HCT116 (cell line): ENCODE measurements at regions not wholly inside any gene's neighbourhood (a gene's known extent, or its start where the extent isn't known, plus 50 kb on each side); places are given as distances from the start of the nearest gene placed in this dataset.

ENCODE experiments used
- ATAC-seq: fragments of 200-7000 bp; cut with Tn5 transposase; 2 replicates; pipeline ENCODE4 v1.9.1; 2020; ENCODE audit warnings: mild to moderate bottlenecking, moderate library complexity
- BruUV-seq: library from RNA; stranded (reverse); fragments of 400-500 nt; replicated peaks from 2 replicates; lab custom pipeline; 2021; lab: Mats Ljungman, UMichigan
- CTCF ChIA-PET: fragments of 300-600 bp; sonication (Branson Sonifier 250); formaldehyde crosslinking; loops from one replicate; lab custom pipeline; 2021; ENCODE audit warnings: antibody characterized with exemption; lab: Charles Lee
- POLR2A ChIA-PET: fragments of 300-600, 350-600 bp; sonication (Branson Sonifier 250); formaldehyde crosslinking; loops from one replicate; lab custom pipeline; 2021; ENCODE audit warnings: antibody characterized with exemption; lab: Charles Lee
- RAD21 ChIA-PET, 2 experiments: fragments of 300-600 bp; sonication (Branson Sonifier 250); formaldehyde crosslinking; loops; one replicate each; lab custom pipeline; 2023; ENCODE audit warnings: low total read pairs in 2 of 2; ENCODE audit not compliant: uncharacterized antibody in 2 of 2, unreplicated experiment in 2 of 2, low non-redundant PET in 1 of 2; lab: Charles Lee
- DNase-seq: peaks from one replicate; pipeline ENCODE4 v3.0.0-alpha.2; 2010; ENCODE audit warnings: low read depth, low spot score
- H2AFZ ChIP-seq: fragments of 200-600 bp; shearing (Covaris generic), sonication (generic); 2 replicates; pipeline ENCODE4 v1.6.1; 2017; ENCODE audit warnings: low read depth, mixed run types, mixed read lengths, antibody characterized with exemption, low read length; ENCODE audit not compliant: poor library complexity, severe bottlenecking
- H3K27ac ChIP-seq: 2 replicates; pipeline ENCODE4 v1.5.1; 2012; ENCODE audit warnings: low read depth, low read length
- H3K27me3 ChIP-seq: fragments of 200-600 bp; sonication (generic); 2 replicates; pipeline ENCODE4 v1.6.1; 2016; ENCODE audit warnings: mixed run types, low read length, mixed read lengths; ENCODE audit not compliant: insufficient read depth
- H3K36me3 ChIP-seq, 2 experiments: fragments of 200-500 bp in 1 of 2; fragments of 200-600 bp in 1 of 2; sonication (Bioruptor generic) in 1 of 2; sonication (generic) in 1 of 2; 2 replicates each; pipeline versions ENCODE4 v1.5.1 to v1.6.1; 2014 to 2016; ENCODE audit warnings: low read length in 2 of 2, inconsistent platforms in 1 of 2, mixed read lengths in 1 of 2, mixed run types in 1 of 2; ENCODE audit not compliant: insufficient read depth in 2 of 2, control insufficient read depth in 1 of 2
- H3K4me1 ChIP-seq, 2 experiments: fragments of 200-600 bp in 1 of 2; sonication (generic) in 1 of 2; 2 replicates each; pipeline versions ENCODE4 v1.5.1 to v1.6.1; 2012 to 2017; ENCODE audit warnings: low read length in 2 of 2, inconsistent platforms in 1 of 2, mild to moderate bottlenecking in 1 of 2, mixed read lengths in 1 of 2, mixed run types in 1 of 2, moderate library complexity in 1 of 2; ENCODE audit not compliant: insufficient read depth in 2 of 2, control insufficient read depth in 1 of 2
- H3K4me2 ChIP-seq: fragments of 200-600 bp; sonication (generic); 2 replicates; pipeline ENCODE4 v1.6.1; 2017; ENCODE audit warnings: mixed run types, low read length, mixed read lengths
- H3K4me3 ChIP-seq, 2 experiments: fragments of 200-600 bp in 1 of 2; sonication (generic) in 1 of 2; replicated peaks in 1 of 2; 2 replicates each; pipeline ENCODE4 v1.5.1; 2011 to 2016; ENCODE audit warnings: low read length in 2 of 2, control low read depth in 1 of 2, low read depth in 1 of 2, mild to moderate bottlenecking in 1 of 2, mixed read lengths in 1 of 2, mixed run types in 1 of 2
- H3K79me2 ChIP-seq: fragments of 200-600 bp; sonication (generic); 2 replicates; pipeline ENCODE4 v1.6.1; 2017; ENCODE audit warnings: mild to moderate bottlenecking, mixed run types, low read length, moderate library complexity, mixed read lengths; ENCODE audit not compliant: insufficient read depth
- H3K9ac ChIP-seq: fragments of 200-600 bp; sonication (generic); 2 replicates; pipeline ENCODE4 v1.6.1; 2016; ENCODE audit warnings: low read length, mixed read lengths
- H3K9me2 ChIP-seq: fragments of 200-600 bp; sonication (generic), shearing (Covaris generic); 2 replicates; pipeline ENCODE4 v1.6.1; 2017; ENCODE audit warnings: mixed run types, mild to moderate bottlenecking, moderate library complexity; ENCODE audit not compliant: insufficient read depth
- H3K9me3 ChIP-seq, 2 experiments: fragments of 200-500 bp in 1 of 2; fragments of 200-600 bp in 1 of 2; sonication (Bioruptor generic) in 1 of 2; sonication (generic) in 1 of 2; 2 replicates each; pipeline ENCODE4 v1.6.1; 2014 to 2017; ENCODE audit warnings: low read length in 2 of 2, mixed read lengths in 2 of 2, inconsistent platforms in 1 of 2, low read depth in 1 of 2, mild to moderate bottlenecking in 1 of 2, mixed run types in 1 of 2, moderate library complexity in 1 of 2; ENCODE audit not compliant: control insufficient read depth in 1 of 2, insufficient read depth in 1 of 2
- H4K20me1 ChIP-seq: fragments of 200-600 bp; sonication (generic), shearing (Covaris generic); 2 replicates; pipeline ENCODE4 v1.6.1; 2017; ENCODE audit warnings: mixed run types, mild to moderate bottlenecking, moderate library complexity; ENCODE audit not compliant: insufficient read depth
- ELF1 ChIP-seq: IDR thresholded peaks from 2 replicates; pipeline ENCODE4 v1.6.1; 2012; ENCODE audit warnings: low read depth, borderline replicate concordance
- EZH2 ChIP-seq: fragments of 200-600 bp; sonication (generic); IDR thresholded peaks from 2 replicates; pipeline ENCODE4 v1.6.1; 2017; ENCODE audit warnings: antibody characterized with exemption, mixed run types
- EZH2phosphoT487 ChIP-seq: fragments of 200-600 bp; IDR thresholded peaks from 2 replicates; pipeline ENCODE4 v1.6.1; 2018; ENCODE audit warnings: antibody characterized with exemption, borderline replicate concordance
- FOSL1 ChIP-seq: IDR thresholded peaks from 2 replicates; pipeline ENCODE4 v1.6.1; 2012; ENCODE audit warnings: low read depth
- POLR2AphosphoS5 ChIP-seq: IDR thresholded peaks from 2 replicates; pipeline ENCODE4 v1.6.1; 2011; ENCODE audit warnings: mild to moderate bottlenecking, low read depth, low read length, moderate library complexity
- RAD21 ChIP-seq: IDR thresholded peaks from 2 replicates; pipeline ENCODE4 v1.6.1; 2012; ENCODE audit warnings: low read depth, mild to moderate bottlenecking
- SIN3A ChIP-seq: IDR thresholded peaks from 2 replicates; pipeline ENCODE4 v1.6.1; 2012; ENCODE audit warnings: low read depth
- SP1 ChIP-seq: IDR thresholded peaks from 2 replicates; pipeline ENCODE4 v1.6.1; 2012; ENCODE audit warnings: low read depth
- SRF ChIP-seq: IDR thresholded peaks from 2 replicates; pipeline ENCODE4 v1.6.1; 2012; ENCODE audit warnings: low read depth
- TCF7L2 ChIP-seq: IDR thresholded peaks from 2 replicates; pipeline ENCODE4 v1.7.0; 2011; ENCODE audit warnings: borderline replicate concordance, inconsistent platforms; ENCODE audit not compliant: insufficient read depth, insufficient read length; ENCODE audit errors: extremely low read depth
- YY1 ChIP-seq: IDR thresholded peaks from 2 replicates; pipeline ENCODE4 v1.6.1; 2011; ENCODE audit warnings: low read length, low read depth, moderate library complexity, mild to moderate bottlenecking; ENCODE audit not compliant: insufficient replicate concordance; ENCODE audit errors: extremely low read depth
- ZFX ChIP-seq: fragments of 450-650 bp; IDR thresholded peaks from 2 replicates; pipeline ENCODE4 v1.6.1; 2017
- ZNF274 ChIP-seq: fragments of 200-500 bp; sonication (Bioruptor generic); IDR thresholded peaks from 2 replicates; pipeline ENCODE4 v1.6.1; 2014; ENCODE audit warnings: mild to moderate bottlenecking, low read depth, low read length, inconsistent platforms
- intact Hi-C: fragments of 100-400 bp; cut with micrococcal nuclease; formaldehyde crosslinking; loops from 2 replicates; pipeline ENCODE4 v1.10.0; 2022
- TF ChIP-seq, protein P1 (sequence below): IDR thresholded peaks from 2 replicates; pipeline ENCODE4 v1.6.1; 2011; ENCODE audit warnings: mild to moderate bottlenecking, low read length, moderate library complexity; ENCODE audit not compliant: insufficient replicate concordance; ENCODE audit errors: extremely low read depth
- TF ChIP-seq, protein P2 (sequence below), 3 experiments: fragments of 200-600 bp in 1 of 3; sonication (generic) in 1 of 3; IDR thresholded peaks in 2 of 3; conservative IDR thresholded peaks in 1 of 3; 2 replicates each; pipeline ENCODE4 v1.5.1; 2012 to 2017; ENCODE audit warnings: low read depth in 2 of 3, low read length in 2 of 3, antibody characterized with exemption in 1 of 3, borderline replicate concordance in 1 of 3, control low read depth in 1 of 3, mild to moderate bottlenecking in 1 of 3, mixed read lengths in 1 of 3, mixed run types in 1 of 3, moderate library complexity in 1 of 3; ENCODE audit not compliant: insufficient read depth in 1 of 3
- TF ChIP-seq, protein P3 (sequence below): IDR thresholded peaks from 2 replicates; pipeline ENCODE4 v1.6.1; 2012
- TF ChIP-seq, protein P4 (sequence below): IDR thresholded peaks from 2 replicates; pipeline ENCODE4 v1.6.1; 2012

DNA sequence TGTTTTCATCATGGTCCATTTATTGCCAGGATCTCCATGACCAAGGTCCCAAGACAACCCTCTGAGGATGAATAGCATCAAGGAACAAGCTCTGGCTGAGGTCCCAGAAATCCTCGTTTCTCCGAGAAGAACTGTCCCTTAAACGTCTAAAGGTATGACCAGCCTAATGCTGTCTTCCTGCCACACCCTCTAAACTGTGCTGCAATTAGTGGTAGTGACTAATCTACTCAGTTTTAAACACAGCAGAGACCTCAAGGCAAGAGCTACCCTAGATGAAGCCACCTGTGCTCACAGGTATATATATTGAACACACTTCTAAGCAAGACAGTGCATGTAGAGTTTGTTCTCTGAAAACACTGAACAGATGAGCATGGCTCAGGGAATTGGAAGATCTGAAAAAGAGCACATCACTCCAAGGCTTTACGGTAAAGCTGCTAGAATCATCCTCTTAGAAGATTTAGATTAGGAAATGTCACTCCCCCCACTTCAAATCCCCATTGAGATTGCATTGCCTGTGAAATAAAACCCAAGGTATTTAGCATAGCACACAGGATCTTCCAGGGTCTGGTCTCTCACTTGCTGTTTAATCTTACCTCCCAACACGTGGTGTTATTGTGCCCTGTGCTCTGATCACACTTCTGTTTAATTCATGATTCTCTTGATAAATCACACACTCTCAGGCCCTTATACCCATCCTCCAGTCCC is 173.9 kb upstream of the VCX3A start:
- BruUV-seq: no TSS peak
- Histone ChIP-seq H3K9me2 (no peaks in the 10 kb centered on the region), H4K20me1 (no peaks in the 10 kb centered on the region), H3K79me2 (no peaks in the 10 kb centered on the region), H2AFZ (no peak overlapping the region), H3K4me1 (no peaks in the 10 kb centered on the region), H3K4me3 (no peak overlapping the region), H3K9ac (no peak overlapping the region), H3K27ac (no peak overlapping the region)
- no peak for ATAC-seq
- ChIA-PET POLR2A (no interaction called here), CTCF (no interaction called here)
- TF ChIP-seq SRF (no peak), SIN3A (no peak), ZNF274 (no peak), FOSL1 (no peak), EZH2phosphoT487 (no peak), SP1 (no peak), EZH2 (no peak), YY1 (no peak), TCF7L2 (no peak), RAD21 (no peak), POLR2AphosphoS5 (no peak), ZFX (no peak), ELF1 (no peak)
- TF ChIP-seq, protein P1, sequence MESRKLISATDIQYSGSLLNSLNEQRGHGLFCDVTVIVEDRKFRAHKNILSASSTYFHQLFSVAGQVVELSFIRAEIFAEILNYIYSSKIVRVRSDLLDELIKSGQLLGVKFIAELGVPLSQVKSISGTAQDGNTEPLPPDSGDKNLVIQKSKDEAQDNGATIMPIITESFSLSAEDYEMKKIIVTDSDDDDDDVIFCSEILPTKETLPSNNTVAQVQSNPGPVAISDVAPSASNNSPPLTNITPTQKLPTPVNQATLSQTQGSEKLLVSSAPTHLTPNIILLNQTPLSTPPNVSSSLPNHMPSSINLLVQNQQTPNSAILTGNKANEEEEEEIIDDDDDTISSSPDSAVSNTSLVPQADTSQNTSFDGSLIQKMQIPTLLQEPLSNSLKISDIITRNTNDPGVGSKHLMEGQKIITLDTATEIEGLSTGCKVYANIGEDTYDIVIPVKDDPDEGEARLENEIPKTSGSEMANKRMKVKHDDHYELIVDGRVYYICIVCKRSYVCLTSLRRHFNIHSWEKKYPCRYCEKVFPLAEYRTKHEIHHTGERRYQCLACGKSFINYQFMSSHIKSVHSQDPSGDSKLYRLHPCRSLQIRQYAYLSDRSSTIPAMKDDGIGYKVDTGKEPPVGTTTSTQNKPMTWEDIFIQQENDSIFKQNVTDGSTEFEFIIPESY: no peak
- TF ChIP-seq, protein P2, sequence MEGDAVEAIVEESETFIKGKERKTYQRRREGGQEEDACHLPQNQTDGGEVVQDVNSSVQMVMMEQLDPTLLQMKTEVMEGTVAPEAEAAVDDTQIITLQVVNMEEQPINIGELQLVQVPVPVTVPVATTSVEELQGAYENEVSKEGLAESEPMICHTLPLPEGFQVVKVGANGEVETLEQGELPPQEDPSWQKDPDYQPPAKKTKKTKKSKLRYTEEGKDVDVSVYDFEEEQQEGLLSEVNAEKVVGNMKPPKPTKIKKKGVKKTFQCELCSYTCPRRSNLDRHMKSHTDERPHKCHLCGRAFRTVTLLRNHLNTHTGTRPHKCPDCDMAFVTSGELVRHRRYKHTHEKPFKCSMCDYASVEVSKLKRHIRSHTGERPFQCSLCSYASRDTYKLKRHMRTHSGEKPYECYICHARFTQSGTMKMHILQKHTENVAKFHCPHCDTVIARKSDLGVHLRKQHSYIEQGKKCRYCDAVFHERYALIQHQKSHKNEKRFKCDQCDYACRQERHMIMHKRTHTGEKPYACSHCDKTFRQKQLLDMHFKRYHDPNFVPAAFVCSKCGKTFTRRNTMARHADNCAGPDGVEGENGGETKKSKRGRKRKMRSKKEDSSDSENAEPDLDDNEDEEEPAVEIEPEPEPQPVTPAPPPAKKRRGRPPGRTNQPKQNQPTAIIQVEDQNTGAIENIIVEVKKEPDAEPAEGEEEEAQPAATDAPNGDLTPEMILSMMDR (IDR thresholded peaks at IDR 0.05 in 2 of 3, conservative IDR thresholded peaks at IDR 0.05 in 1 of 3; ENCODE audit: borderline replicate concordance in 1 of 3, insufficient read depth in 1 of 3, low read depth in 2 of 3, low read length in 2 of 3): no peak
- TF ChIP-seq, protein P3, sequence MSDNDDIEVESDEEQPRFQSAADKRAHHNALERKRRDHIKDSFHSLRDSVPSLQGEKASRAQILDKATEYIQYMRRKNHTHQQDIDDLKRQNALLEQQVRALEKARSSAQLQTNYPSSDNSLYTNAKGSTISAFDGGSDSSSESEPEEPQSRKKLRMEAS: no peak
- TF ChIP-seq, protein P4, sequence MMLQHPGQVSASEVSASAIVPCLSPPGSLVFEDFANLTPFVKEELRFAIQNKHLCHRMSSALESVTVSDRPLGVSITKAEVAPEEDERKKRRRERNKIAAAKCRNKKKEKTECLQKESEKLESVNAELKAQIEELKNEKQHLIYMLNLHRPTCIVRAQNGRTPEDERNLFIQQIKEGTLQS: no peak
- TF ChIP-seq, all 23 proteins: peak for 0
- intact Hi-C loops: no loop called here
- no peaks in the 10 kb centered on the region for H3K27me3 ChIP-seq
- H3K9me3 ChIP-seq: no peaks in the 10 kb centered on the region
- RAD21 ChIA-PET: no interaction called here
- H3K36me3 ChIP-seq: no peaks in the 10 kb centered on the region
- no peak for DNase-seq
- no peak overlapping the region for H3K4me2 ChIP-seq
